ENCODE measurements at regions not wholly inside any gene's neighbourhood (a gene's known extent, or its start where the extent isn't known, plus 50 kb on each side); places are given as distances from the start of the nearest gene placed in this dataset.

DNA sequence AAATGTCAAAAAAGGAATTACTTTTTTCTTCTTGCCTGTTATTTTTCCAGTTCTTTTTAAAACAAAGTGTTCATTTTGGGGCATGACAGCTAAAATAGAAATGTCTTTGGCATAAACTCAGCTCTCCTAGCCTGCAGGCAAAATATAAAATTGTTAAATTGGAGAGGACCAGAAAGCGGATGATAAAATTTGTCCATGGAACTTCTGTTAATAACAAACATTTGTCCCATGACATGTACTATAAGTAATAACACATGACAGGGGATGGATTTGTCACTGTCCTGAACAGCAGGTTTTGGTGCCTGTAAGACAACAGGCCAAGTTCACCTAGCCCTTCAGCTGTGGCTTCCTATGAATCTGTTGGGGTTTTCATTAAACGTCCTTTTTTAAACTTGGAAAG, 184.0 kb upstream of the TTC29 start:
- no peak for DNase-seq (ENCODE audit: low spot score)
- TF ChIP-seq, protein P1, sequence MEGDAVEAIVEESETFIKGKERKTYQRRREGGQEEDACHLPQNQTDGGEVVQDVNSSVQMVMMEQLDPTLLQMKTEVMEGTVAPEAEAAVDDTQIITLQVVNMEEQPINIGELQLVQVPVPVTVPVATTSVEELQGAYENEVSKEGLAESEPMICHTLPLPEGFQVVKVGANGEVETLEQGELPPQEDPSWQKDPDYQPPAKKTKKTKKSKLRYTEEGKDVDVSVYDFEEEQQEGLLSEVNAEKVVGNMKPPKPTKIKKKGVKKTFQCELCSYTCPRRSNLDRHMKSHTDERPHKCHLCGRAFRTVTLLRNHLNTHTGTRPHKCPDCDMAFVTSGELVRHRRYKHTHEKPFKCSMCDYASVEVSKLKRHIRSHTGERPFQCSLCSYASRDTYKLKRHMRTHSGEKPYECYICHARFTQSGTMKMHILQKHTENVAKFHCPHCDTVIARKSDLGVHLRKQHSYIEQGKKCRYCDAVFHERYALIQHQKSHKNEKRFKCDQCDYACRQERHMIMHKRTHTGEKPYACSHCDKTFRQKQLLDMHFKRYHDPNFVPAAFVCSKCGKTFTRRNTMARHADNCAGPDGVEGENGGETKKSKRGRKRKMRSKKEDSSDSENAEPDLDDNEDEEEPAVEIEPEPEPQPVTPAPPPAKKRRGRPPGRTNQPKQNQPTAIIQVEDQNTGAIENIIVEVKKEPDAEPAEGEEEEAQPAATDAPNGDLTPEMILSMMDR (conservative IDR thresholded peaks at IDR 0.05; ENCODE audit: low read depth): no peak
- POLR2A ChIA-PET (ENCODE audit: low non-redundant PET): no interaction called here
- CTCF ChIA-PET: interaction anchor here (0.8 kb wide), 2 partner anchors 27 to 389 kb away, joined by 4 to 5 read pairs; no protein-coding TSS in a partner anchor
- no peak overlapping the region for H3K27ac ChIP-seq

DNA sequence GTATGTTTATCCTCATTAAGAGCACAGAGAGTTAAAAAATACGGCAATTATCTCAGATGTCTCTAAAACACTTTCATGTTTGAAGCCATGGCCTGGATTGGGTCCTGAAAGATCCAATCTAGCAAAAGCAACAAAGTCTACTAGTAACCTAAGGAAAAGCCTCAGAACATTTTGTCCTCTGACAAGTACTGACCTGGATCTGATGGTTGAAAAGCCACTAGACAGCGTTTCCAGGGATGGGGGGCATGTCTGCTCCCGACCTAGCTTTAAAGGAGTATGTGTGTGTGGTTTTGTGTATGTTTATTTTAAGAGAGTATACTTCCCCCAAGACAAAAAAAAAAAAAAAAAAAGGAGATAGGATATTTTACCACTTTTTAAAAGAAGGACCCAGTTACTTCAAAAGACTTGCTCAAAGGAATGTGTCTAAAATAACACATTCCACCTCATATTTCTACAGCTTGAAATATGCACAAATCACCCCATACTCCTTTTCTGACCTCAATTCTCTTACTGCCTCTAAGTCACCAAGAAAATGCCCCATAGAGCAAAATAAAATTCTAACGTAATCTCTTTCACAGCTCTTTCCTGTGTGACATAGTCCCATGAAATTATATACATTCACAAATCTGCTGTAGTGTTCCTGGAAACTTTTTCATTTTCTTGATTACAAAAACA, 189.0 kb upstream of the TTC29 start:
- DNase-seq (ENCODE audit: low spot score): no peak
- H3K27ac ChIP-seq: no peak overlapping the region
- ChIA-PET POLR2A (ENCODE audit: low non-redundant PET) (no interaction called here), CTCF (no interaction called here)
- TF ChIP-seq, protein P1 (conservative IDR thresholded peaks at IDR 0.05; ENCODE audit: low read depth): no peak

DNA sequence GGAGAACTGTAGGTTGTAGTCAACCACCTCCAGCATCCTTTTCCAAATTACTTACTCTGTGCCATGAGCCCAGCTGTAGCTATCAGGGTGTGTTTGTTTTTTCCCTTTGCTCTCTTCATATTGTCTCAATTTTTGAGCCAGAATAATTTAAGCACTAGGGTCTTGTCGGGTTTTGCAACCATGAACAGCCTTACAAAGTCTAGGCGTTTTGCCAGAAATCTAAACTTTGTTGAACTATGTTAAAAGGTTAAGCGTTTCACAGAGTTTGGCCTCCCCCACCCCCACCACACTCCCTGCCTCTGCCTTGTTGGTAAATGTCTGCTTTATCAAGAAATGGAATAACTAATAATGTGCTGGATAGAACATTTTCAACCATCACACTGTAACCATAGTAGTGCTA, 190.6 kb upstream of the TTC29 start:
- no peak for DNase-seq (ENCODE audit: low spot score)
- H3K27ac ChIP-seq: no peak overlapping the region
- POLR2A ChIA-PET (ENCODE audit: low non-redundant PET): no interaction called here
- CTCF ChIA-PET: no interaction called here
- TF ChIP-seq, protein P1 (conservative IDR thresholded peaks at IDR 0.05; ENCODE audit: low read depth): no peak

DNA sequence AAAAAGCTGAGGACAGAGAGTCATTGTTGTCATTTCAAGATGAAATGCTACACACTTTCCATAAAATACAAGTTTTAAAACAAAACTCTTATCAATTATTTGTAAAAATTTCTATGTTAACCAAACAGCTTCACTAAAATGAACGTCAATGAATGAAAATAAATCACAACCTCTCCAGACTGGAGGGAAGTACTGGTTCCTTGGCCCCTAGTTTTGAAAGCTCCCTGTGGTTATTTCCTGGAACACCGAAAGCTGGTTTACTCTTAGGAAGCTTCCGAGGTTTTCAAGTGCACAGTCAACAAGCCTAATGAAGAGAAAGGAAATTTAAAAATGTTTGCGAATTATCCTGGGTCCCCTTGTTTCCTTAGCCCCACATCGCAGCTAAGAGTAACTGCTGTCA, 191.1 kb upstream of the TTC29 start:
- H3K27ac ChIP-seq: no peak overlapping the region
- no peak for DNase-seq (ENCODE audit: low spot score)
- CTCF ChIA-PET: interaction anchor here (0.6 kb wide), 1 partner anchor 17 kb away, joined by 5 read pairs; no protein-coding TSS in a partner anchor
- POLR2A ChIA-PET (ENCODE audit: low non-redundant PET): no interaction called here
- TF ChIP-seq, protein P1 (conservative IDR thresholded peaks at IDR 0.05; ENCODE audit: low read depth): no peak

DNA sequence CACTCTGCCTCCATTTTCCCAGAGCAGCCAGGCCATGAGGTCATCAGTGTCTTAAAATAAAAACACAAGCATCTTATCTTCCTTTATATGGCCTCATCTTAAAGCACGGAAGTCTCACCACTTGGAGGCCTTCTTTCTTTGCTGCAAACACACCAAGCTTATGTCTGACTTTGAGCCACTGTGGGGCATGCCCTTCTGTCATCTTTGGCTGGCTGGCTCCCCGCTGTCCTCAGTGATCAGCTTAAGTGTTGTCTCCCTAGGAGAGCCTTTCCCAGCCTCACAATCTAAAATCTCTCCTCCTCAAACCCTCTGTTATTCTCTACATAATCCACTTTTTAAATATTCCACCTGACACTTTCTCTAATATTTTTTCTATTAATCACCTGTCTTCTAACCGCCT, 191.6 kb upstream of the TTC29 start:
- H3K27ac ChIP-seq: no peak overlapping the region
- POLR2A ChIA-PET (ENCODE audit: low non-redundant PET): no interaction called here
- no peak for DNase-seq (ENCODE audit: low spot score)
- CTCF ChIA-PET: interaction anchor here (0.6 kb wide), 1 partner anchor 17 kb away, joined by 5 read pairs; no protein-coding TSS in a partner anchor
- TF ChIP-seq, protein P1 (conservative IDR thresholded peaks at IDR 0.05; ENCODE audit: low read depth): no peak

DNA sequence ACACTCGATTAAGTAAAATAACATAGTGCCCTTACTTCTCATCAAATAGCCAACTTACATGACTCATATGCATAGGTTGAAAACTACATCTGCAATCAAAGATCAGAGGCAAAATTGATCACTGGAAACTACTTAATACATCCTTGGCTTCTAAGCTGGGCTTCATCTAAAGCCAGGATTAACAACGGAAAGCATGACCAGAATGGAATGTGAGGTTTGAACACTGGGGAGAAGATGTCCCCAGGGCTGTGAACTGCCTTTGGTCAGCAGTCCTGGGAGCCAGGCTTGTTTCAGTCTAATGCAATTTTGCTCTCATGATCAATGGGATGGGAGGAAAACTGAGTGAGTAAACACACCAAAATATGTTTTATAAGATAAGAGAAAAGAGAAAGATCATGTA, 192.5 kb upstream of the TTC29 start:
- H3K27ac ChIP-seq: no peak overlapping the region
- ChIA-PET POLR2A (ENCODE audit: low non-redundant PET) (no interaction called here), CTCF (interaction anchor here (0.6 kb wide), 1 partner anchor 1169 kb away, joined by 5 read pairs; no protein-coding TSS in a partner anchor)
- no peak for DNase-seq (ENCODE audit: low spot score)
- TF ChIP-seq, protein P1 (conservative IDR thresholded peaks at IDR 0.05; ENCODE audit: low read depth): no peak

Measured in RWPE1 (cell line).